ENCODE measurements at regions not wholly inside any gene's neighbourhood (a gene's known extent, or its start where the extent isn't known, plus 50 kb on each side); places are given as distances from the start of the nearest gene placed in this dataset.

GRCh38 chr5:1963358-1963757, 80.6 kb upstream of the IRX4 start:
- DNase-seq, result no peak
- Histone ChIP-seq H3K9me3 (no peaks in the 10 kb centered on the region), H3K4me1 (no peaks in the 10 kb centered on the region), H3K4me3 (no peak overlapping the region), H3K36me3 (no peaks in the 10 kb centered on the region), H3K27ac (no peak overlapping the region), H3K27me3 (no peaks in the 10 kb centered on the region)
- intact Hi-C loops (cut with DNase I; ENCODE audit: low total_unique reads), result no loop called here
- TF ChIP-seq, protein P1, sequence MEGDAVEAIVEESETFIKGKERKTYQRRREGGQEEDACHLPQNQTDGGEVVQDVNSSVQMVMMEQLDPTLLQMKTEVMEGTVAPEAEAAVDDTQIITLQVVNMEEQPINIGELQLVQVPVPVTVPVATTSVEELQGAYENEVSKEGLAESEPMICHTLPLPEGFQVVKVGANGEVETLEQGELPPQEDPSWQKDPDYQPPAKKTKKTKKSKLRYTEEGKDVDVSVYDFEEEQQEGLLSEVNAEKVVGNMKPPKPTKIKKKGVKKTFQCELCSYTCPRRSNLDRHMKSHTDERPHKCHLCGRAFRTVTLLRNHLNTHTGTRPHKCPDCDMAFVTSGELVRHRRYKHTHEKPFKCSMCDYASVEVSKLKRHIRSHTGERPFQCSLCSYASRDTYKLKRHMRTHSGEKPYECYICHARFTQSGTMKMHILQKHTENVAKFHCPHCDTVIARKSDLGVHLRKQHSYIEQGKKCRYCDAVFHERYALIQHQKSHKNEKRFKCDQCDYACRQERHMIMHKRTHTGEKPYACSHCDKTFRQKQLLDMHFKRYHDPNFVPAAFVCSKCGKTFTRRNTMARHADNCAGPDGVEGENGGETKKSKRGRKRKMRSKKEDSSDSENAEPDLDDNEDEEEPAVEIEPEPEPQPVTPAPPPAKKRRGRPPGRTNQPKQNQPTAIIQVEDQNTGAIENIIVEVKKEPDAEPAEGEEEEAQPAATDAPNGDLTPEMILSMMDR (IDR thresholded peaks at IDR 0.05), result no peak

GRCh38 chr5:1962619-1963355, 80.1 kb upstream of the IRX4 start:
- no peaks in the 10 kb centered on the region for H3K4me1 ChIP-seq
- no peaks in the 10 kb centered on the region for H3K27me3 ChIP-seq
- no peak for DNase-seq
- H3K36me3 ChIP-seq, result no peaks in the 10 kb centered on the region
- TF ChIP-seq, protein P1 (IDR thresholded peaks at IDR 0.05), result no peak
- H3K4me3 ChIP-seq, result no peak overlapping the region
- intact Hi-C loops (cut with DNase I; ENCODE audit: low total_unique reads), result no loop called here
- no peak overlapping the region for H3K27ac ChIP-seq
- H3K9me3 ChIP-seq, result no peaks in the 10 kb centered on the region

DNA sequence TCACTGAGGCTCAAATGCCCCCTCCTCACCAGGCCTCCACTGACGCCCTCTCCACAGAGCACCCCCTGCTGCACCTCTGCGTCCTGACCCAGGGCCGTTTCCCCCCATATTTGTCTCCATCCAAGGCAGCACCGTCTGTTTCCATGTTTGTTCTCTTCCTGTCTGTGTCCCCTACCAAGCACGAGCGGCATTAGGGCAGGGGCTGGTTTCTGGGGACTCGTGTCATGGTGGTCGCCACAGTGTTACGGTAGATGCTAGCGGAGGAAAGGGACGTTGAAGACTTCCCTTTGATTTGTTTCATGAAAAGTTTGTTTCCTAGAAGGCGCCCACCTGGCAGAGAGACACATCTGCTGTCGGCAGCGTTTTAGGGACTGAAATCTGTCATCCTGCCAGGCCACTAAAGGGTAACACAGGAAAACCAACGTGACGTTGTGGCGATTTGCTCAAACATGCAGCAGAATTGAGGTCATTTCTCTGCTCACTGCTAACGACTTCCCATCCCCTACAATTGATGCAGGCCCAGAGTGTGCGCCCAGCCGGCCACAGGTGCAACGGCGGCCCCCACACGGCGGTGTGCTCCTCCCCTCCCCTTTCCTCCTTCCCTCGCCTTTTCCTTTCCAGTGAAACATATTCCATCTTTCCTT, 79.3 kb upstream of the IRX4 start:
- Histone ChIP-seq H3K9me3 (no peaks in the 10 kb centered on the region), H3K27me3 (no peaks in the 10 kb centered on the region), H3K27ac (no peak overlapping the region), H3K4me3 (no peak overlapping the region), H3K4me1 (no peaks in the 10 kb centered on the region), H3K36me3 (no peaks in the 10 kb centered on the region)
- DNase-seq, result no peak
- intact Hi-C loops (cut with DNase I; ENCODE audit: low total_unique reads), result no loop called here
- TF ChIP-seq, protein P1 (IDR thresholded peaks at IDR 0.05), result no peak

DNA sequence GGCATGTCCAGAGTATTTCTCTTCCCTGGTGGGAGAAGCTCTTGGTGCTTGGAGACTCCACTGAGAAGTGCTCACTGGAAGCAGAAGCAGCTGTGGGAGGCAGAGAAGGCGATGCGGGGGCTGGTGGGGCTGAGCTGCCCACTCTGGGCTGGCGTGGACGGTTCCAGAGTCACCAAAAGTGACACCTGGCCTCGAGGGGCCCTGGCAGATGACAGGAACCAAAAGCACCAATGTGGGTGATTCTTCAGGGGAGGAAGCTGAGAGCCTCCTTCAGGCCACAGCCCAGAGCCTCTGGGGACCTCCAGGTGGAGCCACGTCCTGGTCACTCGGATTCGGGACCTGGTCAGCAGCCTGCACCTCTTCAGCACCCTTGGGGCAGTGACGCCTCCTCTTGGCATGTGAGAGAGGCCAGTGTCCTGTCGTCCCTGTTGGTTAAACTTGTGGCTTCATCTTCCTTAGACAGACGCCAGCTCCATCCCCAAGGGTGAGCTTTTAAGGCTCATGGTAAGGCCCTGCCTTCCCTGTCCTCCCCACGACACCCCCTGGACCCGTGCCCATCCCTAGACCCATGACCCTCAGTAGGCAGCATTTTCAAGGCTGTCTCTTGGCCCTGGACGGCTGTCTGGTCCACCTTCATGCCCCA, 78.7 kb upstream of the IRX4 start:
- TF ChIP-seq, protein P1 (IDR thresholded peaks at IDR 0.05), result no peak
- Histone ChIP-seq H3K36me3 (no peaks in the 10 kb centered on the region), H3K27me3 (no peaks in the 10 kb centered on the region), H3K4me1 (no peaks in the 10 kb centered on the region), H3K9me3 (no peaks in the 10 kb centered on the region), H3K27ac (no peak overlapping the region), H3K4me3 (no peak overlapping the region)
- intact Hi-C loops (cut with DNase I; ENCODE audit: low total_unique reads), result no loop called here
- DNase-seq, result no peak

GRCh38 chr5:1960595-1961303, 78.0 kb upstream of the IRX4 start:
- intact Hi-C loops (cut with DNase I; ENCODE audit: low total_unique reads), result no loop called here
- TF ChIP-seq, protein P1 (IDR thresholded peaks at IDR 0.05), result no peak
- no peak overlapping the region for H3K27ac ChIP-seq
- no peak for DNase-seq
- no peaks in the 10 kb centered on the region for H3K27me3 ChIP-seq
- no peaks in the 10 kb centered on the region for H3K9me3 ChIP-seq
- no peak overlapping the region for H3K4me3 ChIP-seq
- H3K36me3 ChIP-seq, result no peaks in the 10 kb centered on the region
- no peaks in the 10 kb centered on the region for H3K4me1 ChIP-seq

All from tibial artery (tissue), 4 donors.